ENCODE measurements at regions not wholly inside any gene's neighbourhood (a gene's known extent, or its start where the extent isn't known, plus 50 kb on each side); places are given as distances from the start of the nearest gene placed in this dataset.

DNA sequence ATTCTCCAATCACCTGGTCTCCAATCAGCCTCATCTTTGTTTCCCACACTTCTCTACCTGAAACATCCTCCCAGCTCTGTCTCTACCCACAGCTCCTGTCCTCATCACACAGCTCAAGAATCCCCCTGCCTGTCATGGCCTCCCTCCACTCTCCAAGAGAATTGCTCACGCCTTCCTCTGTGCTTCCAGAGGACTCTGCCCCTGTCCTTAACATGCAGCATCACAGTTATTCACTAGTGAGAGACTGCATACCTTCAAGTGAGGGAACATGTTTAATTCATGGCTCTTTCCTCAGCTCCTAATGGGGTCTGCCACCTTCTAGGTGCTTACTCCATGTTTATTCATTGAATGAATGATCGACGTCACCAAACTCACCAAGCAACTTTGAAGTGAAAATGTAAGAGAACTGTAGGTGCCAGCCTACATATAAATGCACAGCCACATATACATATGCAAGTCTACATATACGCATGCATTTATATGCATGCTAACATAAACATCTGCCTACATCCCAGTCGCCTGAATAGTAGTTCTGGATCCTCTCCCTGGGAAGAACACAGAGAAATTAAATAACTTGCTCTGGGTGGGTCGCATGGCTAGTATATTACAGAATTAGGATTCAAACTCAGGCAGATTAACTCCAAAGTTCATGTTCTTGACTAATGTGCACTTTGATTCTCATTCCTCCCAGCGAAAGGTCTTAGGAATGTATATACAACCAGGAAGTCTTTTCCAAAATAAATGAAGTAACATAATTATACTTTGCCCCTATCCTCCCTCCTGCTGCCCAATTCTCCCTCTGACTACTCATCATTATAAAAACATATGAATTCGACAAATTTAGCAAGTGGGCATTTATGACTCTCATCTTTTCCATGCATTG is 295.6 kb downstream of the MAFB start:
- no peak for DNase-seq (ENCODE audit: low read depth, low spot score)

DNA sequence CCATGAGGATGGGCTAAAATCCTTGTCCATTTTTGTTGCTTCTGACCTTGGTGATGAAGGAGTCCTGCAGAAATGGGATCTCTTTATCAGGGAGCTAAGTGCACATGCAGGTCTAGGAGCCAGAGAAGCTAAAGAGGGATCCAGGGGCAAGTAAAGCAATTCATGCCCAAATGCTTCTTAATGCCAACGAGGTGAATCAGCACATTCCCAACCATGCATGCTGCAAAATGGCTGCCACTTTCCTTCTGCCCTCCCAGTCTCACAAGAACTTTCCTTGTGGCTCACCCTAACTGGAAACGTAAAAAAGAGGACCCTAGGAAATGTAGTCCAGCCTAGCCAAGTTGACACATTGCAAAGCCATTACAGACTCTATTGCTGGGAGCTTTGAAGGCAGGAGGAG is 298.4 kb downstream of the MAFB start:
- DNase-seq (ENCODE audit: low read depth, low spot score): peak; percentile 25

DNA sequence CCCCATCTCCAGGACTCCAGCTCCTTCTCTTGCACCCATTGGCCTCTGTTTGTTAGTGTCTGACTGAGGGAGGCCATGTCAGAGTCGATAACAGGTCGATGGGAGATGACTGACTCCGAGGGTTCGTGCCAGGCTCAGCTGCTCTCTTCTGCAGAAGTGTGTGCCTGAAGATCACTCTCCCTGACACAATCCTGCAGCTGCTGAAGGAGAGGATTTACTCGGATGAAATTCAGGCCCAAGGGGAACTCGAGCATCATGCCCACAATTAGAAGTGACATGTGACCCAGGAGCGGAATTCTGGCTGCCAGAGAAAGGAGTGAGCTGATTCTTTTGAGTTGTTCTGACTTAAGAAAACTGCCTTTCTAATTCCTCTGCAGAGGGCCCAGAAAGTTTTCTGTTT is 318.2 kb downstream of the MAFB start:
- no peak for DNase-seq (ENCODE audit: low read depth, low spot score)

DNA sequence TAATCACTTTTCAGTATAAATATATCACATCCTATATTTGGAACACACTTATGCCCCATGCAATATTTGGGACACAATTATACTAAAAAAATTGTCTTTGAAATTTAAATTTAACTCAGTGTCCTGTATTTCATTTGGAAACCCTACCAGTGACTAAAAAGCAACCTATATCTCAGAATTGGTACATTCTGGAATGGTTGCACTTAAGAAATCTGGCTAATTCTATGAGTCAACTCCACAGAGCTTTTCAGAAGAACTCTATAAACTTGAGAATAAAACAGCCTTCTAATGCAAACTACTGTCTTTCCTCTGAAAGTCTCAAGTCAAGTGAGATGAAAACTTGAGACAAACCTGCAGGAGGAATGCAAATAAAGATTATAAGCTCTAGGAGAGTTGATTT is 320.2 kb downstream of the MAFB start:
- DNase-seq (ENCODE audit: low read depth, low spot score): no peak

DNA sequence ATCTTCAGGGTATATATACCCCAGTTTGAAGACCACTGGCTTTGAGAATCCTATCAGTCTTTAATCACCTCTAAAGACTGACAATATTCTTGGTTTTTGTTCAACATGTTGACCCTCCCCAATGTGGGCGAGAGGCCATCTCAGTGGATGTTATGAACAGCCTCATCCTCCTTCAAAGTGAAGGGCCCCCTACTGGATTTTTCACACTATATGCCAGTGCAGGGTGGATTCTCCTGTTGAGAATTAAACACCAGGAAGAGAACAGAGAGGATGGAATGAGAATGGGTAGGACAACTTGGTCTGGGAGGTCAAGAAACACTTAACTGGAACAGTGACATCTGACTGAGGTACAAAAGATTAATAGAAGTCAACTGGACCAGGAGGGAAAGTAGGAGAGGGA is 327.1 kb downstream of the MAFB start:
- DNase-seq (ENCODE audit: low read depth, low spot score): no peak

DNA sequence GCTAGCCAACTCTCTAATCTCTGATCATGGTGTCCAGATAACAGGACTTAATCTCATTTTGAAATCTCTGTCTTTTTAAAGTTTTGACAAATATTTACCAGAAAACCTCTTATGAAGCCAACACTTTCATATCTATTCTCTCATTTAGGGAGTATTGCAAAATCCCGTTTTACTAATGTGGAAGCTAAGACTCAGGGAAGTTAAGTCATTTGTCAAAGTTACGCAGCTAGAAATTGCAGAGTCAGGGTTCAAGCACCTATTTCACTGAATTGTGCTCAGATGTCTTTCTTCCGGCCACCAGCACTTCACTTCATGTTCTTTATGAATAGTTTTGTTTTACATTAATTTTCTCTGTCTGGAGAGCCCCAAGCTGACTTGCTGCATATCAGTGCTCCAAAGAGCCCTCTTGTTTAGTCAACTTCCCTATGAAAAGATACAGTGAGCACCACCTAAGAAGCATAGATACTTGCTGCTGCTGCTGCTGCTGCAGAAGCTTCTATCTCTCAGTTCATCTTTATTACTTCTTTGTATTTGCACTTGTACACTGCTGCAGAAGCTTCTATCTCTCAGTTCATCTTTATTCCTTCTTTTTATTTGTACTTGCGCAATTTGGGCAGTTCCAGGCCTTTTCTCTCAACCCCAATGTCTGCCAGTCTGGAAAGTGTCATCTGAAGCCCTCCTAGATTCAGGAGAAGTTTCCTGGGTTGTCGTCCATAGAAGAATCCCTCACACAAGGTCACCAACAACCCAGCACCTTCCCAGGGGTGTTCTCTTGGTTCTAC is 329.7 kb downstream of the MAFB start:
- DNase-seq (ENCODE audit: low read depth, low spot score): no peak

DNA sequence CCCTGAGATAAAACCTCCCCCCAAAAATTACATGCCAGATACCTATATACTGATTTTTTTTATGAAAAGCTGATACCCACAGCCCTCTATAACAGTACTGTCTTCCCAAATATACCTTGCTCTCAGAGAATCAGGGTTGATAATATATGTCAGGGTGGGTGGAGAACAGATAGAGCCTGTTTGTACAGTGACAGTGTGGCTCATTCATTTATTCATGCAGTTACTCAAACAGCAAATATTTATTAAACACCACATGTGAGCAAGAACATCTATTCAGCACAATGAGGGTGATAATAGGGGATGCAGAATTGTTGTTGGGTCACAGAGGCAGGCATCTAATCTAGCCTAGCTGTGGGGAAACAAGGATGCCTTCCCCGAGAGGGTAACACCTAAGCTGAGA is 334.2 kb downstream of the MAFB start:
- DNase-seq (ENCODE audit: low read depth, low spot score): no peak

DNA sequence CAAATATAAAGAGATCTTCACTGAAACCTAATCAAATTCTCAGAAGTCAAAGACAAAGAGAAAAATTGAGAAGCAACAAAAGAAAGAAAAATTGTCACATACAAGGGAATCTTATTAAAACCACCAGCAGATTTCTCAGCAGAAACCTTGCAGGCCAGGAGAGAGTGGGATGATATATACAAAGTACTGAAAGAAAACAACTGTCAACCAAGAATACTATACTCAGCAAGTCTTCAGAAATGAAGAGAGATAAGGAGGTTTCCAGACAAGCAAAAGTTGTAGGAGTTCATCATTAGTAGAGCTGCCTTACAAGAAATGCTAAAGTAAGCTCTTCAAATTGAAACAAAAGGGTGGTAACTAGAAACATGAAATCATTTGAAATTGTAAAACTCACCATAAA is 345.6 kb downstream of the MAFB start:
- no peak for DNase-seq (ENCODE audit: low read depth, low spot score)

DNA sequence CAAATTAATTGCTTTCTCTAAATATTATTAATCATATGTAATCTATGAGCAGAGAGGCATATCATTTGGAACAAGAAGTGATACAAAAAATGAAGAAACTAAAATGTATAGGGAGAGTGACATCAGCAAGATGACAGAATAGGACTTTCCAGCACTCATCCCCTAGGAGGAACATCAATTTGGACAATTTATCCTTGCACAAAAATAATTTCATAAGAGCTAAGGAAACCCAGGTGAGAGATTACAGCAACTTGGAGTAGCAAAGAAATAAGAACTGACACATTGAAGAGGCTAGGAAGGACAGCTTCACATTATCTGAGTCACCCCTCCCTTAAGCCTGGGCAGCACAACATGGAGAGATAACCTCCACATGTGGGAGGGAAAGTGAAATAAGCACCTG is 347.5 kb downstream of the MAFB start:
- DNase-seq (ENCODE audit: low read depth, low spot score): no peak

DNA sequence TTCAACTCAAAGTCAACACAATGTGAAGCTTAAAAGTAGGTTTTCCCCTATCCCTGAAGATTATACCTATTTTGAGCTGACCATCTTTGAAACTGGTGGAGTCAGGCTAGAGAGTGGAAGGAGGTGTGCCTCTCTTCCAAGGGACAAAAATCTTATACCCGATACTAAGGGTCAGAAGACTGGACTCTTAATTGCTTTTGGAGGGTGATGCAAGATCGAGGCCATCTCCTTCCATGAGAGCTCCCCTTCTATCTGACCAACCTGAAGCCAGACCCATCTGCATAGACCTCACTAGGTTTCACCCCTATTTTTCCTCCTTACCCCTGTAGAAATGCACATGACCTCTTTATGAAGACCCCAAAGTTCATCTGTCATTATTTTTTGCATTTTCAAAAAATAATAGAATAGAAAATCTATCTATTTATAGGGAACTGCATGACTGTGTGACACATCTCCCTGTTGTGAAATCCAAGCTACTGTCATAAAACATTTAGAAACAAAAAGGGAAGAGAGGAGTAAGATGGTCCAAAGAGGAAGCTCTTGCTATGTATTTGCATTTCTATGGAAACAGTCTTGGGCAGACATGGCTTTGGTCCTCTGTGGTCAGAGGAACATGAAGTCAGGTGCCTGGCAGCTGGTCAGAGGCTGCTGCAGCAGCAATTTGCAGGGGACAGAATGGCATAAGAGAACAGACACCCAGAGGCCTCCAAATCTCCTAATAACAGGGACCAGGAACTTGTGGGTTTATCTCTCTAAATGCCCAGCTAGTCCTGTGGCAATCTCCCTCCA is 349.2 kb downstream of the MAFB start:
- no peak for DNase-seq (ENCODE audit: low read depth, low spot score)

DNA sequence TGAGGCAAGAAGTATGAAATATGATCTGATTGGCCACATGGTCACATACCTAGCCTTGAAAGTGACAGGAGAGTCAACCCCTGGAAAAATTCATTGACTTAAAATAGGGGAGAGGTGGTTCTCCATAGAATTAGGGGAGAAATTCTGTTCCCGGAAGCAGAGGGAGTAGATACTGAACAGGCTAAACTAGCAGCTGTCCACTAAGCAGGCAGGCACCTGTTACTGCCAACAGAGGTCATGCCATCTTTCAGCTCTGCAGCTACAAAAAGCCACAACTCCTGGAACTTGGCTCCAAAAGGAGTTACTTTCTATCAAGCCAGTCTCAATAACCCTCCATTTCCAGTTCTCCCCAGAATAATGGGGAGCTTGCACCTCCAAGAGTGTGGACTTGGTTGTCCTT is 352.5 kb downstream of the MAFB start:
- no peak for DNase-seq (ENCODE audit: low read depth, low spot score)

DNA sequence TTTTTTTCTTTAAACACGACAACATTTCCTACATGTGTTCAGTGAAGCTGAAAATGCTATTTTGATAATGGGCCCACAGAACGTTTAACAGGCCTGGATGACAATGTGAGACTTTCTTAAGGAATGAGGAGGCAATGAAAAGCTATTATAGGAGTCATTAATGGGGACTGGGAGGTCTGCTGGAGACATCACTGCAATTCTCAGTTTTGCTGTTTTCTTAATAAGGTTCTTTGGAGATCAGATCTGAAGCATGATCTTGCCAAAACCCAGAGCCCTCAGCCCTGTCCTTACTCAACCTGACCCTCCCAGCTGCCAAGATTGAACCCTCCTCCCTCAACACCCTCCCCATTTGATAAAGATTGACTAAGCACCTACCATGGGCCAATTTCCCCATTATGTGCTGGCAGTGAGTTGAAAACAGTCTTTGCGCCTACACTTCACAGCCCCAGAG is 353.1 kb downstream of the MAFB start:
- no peak for DNase-seq (ENCODE audit: low read depth, low spot score)

DNA sequence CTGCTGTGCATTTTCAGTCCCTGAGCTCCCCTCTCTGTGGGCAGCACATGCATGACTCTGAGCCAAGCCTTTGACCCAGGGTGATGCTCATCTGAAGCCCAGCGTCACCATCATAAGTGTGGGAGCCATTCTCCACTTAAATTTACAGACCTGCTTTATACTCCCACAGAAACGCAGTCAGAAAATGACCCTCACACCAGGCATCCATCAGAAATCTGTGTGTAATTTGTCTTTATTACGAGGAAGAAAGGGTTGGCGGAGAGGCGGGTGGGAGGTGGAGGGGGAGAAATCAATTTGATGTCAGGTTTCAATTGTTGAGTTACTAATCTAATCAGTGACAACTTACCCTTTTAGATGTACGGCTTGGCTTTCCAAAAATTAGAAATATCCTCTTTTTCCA is 353.6 kb downstream of the MAFB start:
- DNase-seq (ENCODE audit: low read depth, low spot score): no peak

DNA sequence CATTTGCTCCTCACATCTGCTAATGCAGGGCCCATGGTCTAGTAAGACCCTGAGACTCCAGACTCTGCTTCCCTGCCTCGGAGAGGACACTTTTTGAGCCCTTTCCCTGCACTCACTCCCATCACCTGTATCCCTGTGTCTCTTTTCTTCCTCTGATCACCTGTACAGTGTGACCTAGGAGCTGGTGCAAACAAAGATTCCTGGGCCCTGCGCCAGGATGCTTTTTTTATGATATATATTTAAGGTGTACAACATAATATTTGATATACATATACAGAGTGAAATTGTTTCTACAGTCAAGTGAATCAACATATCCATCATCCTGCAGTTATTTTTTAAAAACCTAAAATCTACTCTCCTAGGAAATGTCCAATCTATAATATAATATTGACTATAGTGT is 355.4 kb downstream of the MAFB start:
- DNase-seq (ENCODE audit: low read depth, low spot score): no peak

DNA sequence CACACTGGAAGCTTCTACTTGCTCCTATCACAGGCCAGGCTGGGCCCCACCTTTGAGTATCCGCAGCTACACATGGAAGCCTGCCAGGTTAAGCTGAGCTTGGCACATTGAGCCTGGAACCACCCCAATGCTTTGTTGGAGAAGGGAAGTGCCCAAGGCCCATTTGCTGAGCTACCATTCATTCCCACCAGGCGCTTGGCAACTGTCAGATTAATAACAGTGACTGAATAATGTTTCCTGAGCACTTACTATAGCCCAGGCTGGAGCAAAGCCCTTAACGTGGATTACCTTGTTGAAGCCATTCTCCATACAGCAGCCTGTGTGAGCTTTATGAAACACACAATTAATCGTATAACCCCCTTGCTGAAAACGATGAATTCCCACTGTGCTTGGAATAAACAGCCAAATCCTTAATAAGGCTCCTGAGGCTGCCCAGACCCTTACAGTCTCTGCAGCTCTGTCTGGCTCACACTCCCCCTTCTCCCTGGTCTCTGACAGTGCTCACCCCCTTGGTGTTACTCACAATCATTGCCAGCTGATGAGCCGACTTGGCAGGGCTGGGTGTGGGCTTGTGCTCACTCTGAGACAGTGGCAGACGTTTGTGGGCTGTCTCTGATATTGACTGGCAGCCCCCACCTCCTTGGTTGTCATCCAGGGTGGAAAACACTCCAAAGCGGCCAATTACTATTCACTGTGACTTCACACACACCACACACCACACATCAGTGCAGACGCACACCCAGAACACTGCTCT is 357.1 kb downstream of the MAFB start:
- DNase-seq (ENCODE audit: low read depth, low spot score): no peak

DNA sequence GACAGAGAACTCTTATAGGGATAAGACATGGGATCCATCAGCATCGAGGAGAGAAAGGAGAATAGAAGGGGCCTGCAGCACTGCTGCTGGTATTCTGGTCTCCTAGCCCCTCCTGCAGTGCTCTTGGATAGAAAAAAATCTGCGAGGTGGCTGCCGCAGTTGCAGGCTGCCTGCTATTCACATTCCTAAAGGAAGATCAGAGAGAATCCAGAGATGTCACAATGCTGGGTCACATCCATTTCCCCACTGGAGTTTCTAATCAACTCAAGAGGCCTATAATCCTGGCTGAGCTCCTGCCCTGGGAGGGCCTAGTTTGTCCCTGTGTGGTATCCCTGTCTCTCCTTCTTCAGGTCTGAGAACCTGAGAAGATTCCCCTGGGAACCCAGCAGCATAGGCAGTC is 357.8 kb downstream of the MAFB start:
- no peak for DNase-seq (ENCODE audit: low read depth, low spot score)

DNA sequence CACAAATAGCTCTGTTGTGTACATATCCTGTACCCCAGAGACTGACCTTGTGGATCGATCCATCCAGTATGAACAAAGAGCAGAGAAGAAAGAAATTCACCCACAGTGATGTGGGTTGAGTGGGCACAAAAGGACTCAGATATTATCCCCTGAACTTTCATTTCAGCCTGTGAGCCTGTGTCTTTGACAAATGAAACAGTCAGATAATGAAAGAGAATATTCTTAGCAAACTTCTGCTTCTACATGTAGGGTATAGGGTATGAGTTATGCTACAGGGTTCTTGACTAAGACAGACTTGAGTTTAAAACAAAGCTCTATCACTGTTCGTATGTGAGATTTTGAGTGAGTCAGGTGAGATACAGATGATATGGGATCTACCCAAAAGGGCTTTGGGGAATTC is 359.7 kb downstream of the MAFB start:
- DNase-seq (ENCODE audit: low read depth, low spot score): no peak

DNA sequence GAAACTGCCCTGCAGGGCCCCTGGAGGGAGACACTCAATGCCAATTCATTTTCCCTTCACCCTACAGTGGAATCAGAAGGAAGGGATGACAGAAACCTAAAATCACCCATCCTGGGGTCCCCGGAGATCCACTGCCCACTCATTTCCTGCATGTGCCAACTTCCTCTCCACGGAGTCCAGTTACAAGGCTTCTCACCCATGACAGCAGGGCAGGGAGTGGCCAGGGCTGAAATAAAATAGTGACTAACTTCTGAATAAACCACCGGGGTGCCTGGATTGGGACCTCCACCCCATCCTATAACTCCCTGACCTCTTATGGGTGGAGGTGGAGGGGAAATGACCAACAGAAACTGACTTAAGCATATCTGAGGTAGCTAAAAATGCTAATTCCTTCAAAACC is 362.3 kb downstream of the MAFB start:
- no peak for DNase-seq (ENCODE audit: low read depth, low spot score)

DNA sequence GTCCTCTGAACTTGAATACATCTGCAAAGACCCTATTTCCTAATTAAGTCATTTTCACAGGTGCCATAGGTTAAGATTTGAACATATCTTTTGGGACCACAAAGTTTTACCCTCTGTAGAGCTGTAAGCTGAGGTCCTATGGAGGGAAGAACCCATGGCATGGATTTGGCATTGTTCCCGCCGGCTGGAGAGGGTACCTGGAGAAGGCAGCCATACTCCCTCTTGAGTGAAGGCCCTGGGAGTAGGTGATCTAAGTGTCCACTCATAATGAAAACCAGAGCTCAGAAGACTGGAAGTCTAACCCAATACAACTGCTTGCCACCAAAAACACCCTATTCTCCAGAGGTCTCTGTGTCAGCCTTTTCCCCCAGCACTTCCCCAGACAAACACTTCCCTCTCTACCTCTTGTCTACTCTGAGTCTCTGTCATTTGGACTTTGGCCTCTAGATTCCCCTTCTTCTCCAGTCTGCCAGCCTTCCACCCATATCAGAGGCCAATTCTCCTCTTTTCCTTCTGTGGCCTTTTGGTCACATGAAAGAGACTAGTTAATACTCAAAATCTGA is 363.9 kb downstream of the MAFB start:
- DNase-seq (ENCODE audit: low read depth, low spot score): no peak

DNA sequence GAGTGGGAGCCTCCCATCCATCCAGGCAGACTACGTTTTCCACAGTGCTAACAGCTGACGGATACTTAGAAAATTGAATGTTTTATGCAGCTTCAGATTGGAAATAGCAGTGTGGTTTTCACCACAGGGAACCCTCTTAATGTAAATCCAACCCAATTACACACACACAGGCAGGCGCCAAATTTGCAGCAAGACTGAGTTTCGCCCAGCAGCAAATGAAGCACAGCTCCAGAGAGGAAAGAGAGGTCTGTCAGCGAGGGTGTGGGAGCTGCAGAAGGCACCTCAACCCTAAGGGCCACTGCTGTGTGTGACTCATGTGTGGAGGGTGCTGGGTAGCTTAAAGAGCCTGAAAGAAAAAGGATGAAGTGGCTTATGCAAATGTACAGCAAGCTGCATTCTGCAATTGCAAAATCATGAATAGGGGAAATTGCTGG is 365.7 kb downstream of the MAFB start:
- DNase-seq (ENCODE audit: low read depth, low spot score): no peak

DNA sequence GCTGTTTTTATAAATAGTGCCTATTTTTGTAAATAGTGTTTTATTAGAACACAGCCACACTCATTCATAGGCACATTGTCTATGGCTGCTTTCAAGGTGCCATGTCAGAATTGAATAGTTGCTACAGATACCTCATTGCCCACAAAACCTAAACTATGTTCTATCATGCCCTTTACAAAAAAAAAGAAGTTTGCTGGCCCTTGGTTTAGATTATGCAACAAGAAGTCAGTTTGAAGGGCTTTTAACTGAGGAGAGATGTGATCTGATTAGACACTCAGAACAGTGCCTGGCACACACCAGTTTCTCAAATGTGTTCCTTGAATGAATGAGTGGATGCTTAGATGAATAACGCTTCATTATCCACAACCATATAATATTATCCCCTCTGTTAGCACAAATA is 366.1 kb downstream of the MAFB start:
- DNase-seq (ENCODE audit: low read depth, low spot score): no peak
